Parathyroid adenoma (tissue), 2 donors: ENCODE measurements at regions not wholly inside any gene's neighbourhood (a gene's known extent, or its start where the extent isn't known, plus 50 kb on each side); places are given as distances from the start of the nearest gene placed in this dataset.

Source experiments
- H2AFZ ChIP-seq: fragments of 300-600 bp; sonication (generic); one replicate; pipeline ENCODE4 v1.7.0; 2017; ENCODE audit warnings: antibody characterized with exemption, mild to moderate bottlenecking
- H3K27ac ChIP-seq: fragments of 300-600 bp; sonication (generic); one replicate; pipeline ENCODE4 v1.7.0; 2017
- H3K27me3 ChIP-seq: fragments of 300-600 bp; sonication (generic); one replicate; pipeline ENCODE4 v1.7.0; 2017; ENCODE audit warnings: low read length; ENCODE audit not compliant: control insufficient read depth, insufficient read depth
- H3K36me3 ChIP-seq: fragments of 300-600 bp; sonication (generic); one replicate; pipeline ENCODE4 v1.7.0; 2017; ENCODE audit warnings: low read length; ENCODE audit not compliant: control insufficient read depth, insufficient read depth
- H3K4me1 ChIP-seq: fragments of 300-600 bp; sonication (generic); one replicate; pipeline ENCODE4 v1.7.0; 2017; ENCODE audit warnings: control low read depth
- H3K4me2 ChIP-seq: fragments of 300-600 bp; sonication (generic); one replicate; pipeline ENCODE4 v1.7.0; 2017; ENCODE audit warnings: low read length
- H3K4me3 ChIP-seq: fragments of 300-600 bp; sonication (generic); one replicate; pipeline ENCODE4 v1.7.0; 2017; ENCODE audit warnings: low read depth, low read length
- H3K79me2 ChIP-seq: fragments of 300-600 bp; sonication (generic); one replicate; pipeline ENCODE4 v1.7.0; 2017; ENCODE audit warnings: control low read depth
- H3K9ac ChIP-seq: fragments of 300-600 bp; sonication (generic); one replicate; pipeline ENCODE4 v1.7.0; 2017; ENCODE audit warnings: mild to moderate bottlenecking
- H3K9me3 ChIP-seq: fragments of 300-600 bp; sonication (generic); one replicate; pipeline ENCODE4 v1.7.0; 2017; ENCODE audit warnings: low read length; ENCODE audit not compliant: control insufficient read depth
- TF ChIP-seq, protein P1 (sequence below): fragments of 300-600 bp; sonication (generic); IDR thresholded peaks from one replicate; pipeline ENCODE4 v1.7.0; 2017; ENCODE audit warnings: antibody characterized with exemption, mild to moderate bottlenecking
- donor health status: primary hyperparathyroidism.

DNA sequence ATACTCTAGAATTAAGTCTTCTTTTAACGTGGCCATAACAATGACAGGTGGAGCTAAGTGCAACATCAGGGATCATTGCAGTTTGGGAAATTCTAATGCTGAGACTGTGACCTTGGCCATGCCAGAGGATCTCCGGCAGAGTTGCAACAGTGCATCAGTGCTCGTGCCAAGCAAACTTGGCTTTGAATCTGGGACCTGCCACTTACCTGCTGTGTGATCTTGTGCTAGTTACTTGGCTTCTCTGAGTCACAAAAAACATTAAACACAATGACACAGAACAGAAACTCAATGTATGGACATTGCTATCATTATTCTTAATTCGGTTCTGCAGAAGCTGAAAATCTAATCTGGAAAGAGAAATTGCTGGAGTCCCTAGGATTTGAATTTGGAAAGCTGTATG is 435.5 kb upstream of the CCL2 start:
- no peaks in the 10 kb centered on the region for H3K9me3 ChIP-seq
- H3K27ac ChIP-seq: no peak overlapping the region
- no peaks in the 10 kb centered on the region for H3K27me3 ChIP-seq
- H3K4me2 ChIP-seq: no peak overlapping the region
- H3K36me3 ChIP-seq: no peaks in the 10 kb centered on the region
- H3K9ac ChIP-seq: no peak overlapping the region
- H3K4me3 ChIP-seq: no peak overlapping the region
- H3K4me1 ChIP-seq: no peaks in the 10 kb centered on the region
- H3K79me2 ChIP-seq: no peaks in the 10 kb centered on the region
- TF ChIP-seq, protein P1, sequence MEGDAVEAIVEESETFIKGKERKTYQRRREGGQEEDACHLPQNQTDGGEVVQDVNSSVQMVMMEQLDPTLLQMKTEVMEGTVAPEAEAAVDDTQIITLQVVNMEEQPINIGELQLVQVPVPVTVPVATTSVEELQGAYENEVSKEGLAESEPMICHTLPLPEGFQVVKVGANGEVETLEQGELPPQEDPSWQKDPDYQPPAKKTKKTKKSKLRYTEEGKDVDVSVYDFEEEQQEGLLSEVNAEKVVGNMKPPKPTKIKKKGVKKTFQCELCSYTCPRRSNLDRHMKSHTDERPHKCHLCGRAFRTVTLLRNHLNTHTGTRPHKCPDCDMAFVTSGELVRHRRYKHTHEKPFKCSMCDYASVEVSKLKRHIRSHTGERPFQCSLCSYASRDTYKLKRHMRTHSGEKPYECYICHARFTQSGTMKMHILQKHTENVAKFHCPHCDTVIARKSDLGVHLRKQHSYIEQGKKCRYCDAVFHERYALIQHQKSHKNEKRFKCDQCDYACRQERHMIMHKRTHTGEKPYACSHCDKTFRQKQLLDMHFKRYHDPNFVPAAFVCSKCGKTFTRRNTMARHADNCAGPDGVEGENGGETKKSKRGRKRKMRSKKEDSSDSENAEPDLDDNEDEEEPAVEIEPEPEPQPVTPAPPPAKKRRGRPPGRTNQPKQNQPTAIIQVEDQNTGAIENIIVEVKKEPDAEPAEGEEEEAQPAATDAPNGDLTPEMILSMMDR: no peak
- H2AFZ ChIP-seq: no peak overlapping the region

DNA sequence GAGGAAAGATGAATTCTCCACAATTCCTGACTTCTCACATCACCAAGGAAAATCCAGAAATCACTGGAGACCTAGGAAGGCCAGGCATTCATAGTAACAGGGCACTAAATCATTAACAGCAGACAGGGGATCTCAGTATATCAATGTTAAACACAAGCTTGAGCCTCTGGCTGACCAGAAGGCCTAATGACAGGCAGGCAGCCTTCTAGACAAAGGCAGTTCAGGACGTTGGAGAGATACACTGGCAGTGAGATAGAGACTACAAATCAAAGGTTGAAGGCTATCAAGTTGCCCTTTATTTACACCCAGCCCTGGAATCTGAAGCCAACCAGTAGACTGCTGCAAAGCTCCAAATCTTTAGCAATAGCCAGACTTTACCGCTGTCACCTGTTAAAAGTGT is 422.8 kb upstream of the CCL2 start:
- H3K9me3 ChIP-seq: no peaks in the 10 kb centered on the region
- no peaks in the 10 kb centered on the region for H3K36me3 ChIP-seq
- H3K9ac ChIP-seq: no peak overlapping the region
- no peaks in the 10 kb centered on the region for H3K27me3 ChIP-seq
- TF ChIP-seq, protein P1: no peak
- H3K4me2 ChIP-seq: no peak overlapping the region
- no peaks in the 10 kb centered on the region for H3K79me2 ChIP-seq
- no peak overlapping the region for H2AFZ ChIP-seq
- H3K4me3 ChIP-seq: no peak overlapping the region
- H3K27ac ChIP-seq: no peak overlapping the region
- no peaks in the 10 kb centered on the region for H3K4me1 ChIP-seq

DNA sequence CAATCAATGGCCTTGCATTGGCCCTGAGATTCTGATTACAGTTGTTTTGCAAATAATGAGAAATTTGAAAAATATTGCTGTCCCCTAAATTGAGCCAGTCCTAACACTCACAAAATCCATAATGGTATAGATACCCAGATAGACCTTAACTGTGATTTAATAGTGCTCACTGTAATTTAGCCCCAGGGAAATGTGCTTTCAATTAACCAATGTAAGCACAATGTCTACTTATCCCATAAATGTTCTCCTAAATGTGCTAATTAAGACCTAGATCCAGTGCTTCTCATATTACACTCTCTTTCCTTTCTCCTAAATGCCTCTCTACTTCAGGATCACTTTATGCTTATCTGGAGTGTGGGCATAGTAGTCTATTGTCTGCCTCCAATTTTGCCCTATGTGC is 417.8 kb upstream of the CCL2 start:
- no peak overlapping the region for H3K4me2 ChIP-seq
- H3K27me3 ChIP-seq: no peaks in the 10 kb centered on the region
- H3K27ac ChIP-seq: no peak overlapping the region
- H3K79me2 ChIP-seq: no peaks in the 10 kb centered on the region
- H3K4me3 ChIP-seq: no peak overlapping the region
- H3K4me1 ChIP-seq: no peaks in the 10 kb centered on the region
- H3K9me3 ChIP-seq: no peaks in the 10 kb centered on the region
- H2AFZ ChIP-seq: no peak overlapping the region
- H3K9ac ChIP-seq: no peak overlapping the region
- H3K36me3 ChIP-seq: no peaks in the 10 kb centered on the region
- TF ChIP-seq, protein P1: no peak

DNA sequence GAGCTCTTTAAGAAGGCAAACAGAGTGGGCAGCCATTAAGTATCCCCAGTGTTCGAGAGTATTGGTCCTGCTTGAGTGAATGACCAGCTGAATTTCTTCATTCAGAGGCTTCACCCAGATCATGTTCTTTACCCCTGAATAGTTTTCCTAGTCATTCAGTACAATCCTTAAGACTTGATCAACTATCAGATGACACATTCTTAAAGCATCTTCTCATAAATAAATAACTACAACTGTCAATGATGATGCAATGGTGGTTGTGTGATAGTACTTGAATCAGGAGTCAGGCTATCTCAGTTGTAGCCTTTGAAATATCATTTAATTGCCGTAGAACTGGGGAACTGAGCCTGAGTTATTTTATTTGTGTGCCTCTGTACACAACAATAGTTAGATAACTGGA is 416.8 kb upstream of the CCL2 start:
- Histone ChIP-seq H3K4me3 (no peak overlapping the region), H3K9ac (no peak overlapping the region), H3K27ac (no peak overlapping the region), H3K27me3 (no peaks in the 10 kb centered on the region), H3K9me3 (no peaks in the 10 kb centered on the region), H3K4me1 (no peaks in the 10 kb centered on the region), H3K36me3 (no peaks in the 10 kb centered on the region), H3K79me2 (no peaks in the 10 kb centered on the region), H2AFZ (no peak overlapping the region), H3K4me2 (no peak overlapping the region)
- TF ChIP-seq, protein P1: no peak

DNA sequence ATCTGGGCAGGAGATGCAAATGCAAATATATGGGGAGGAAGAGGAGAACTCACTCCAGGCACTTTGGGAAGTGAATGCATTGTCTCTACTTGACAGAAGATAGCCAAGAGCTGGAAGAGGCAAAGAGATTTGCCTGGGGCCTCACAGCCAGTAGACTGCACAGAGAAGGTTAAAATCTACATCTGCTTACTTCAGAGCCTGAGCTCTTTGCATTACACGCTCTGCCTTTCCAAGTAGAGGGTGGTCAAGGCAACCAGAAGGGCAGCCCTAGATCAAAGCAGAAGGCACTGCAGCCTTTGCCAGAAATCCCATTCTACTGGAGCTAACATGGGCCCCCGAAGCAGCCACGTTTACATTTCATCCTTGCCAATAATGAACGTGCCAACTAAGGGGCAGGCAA is 407.2 kb upstream of the CCL2 start:
- Histone ChIP-seq H3K4me2 (no peak overlapping the region), H3K4me1 (peaks cover 16% of the 10 kb centered on the region), H3K9ac (no peak overlapping the region), H3K79me2 (no peaks in the 10 kb centered on the region), H3K9me3 (no peaks in the 10 kb centered on the region), H2AFZ (no peak overlapping the region), H3K27ac (no peak overlapping the region), H3K4me3 (no peak overlapping the region), H3K36me3 (no peaks in the 10 kb centered on the region), H3K27me3 (no peaks in the 10 kb centered on the region)
- TF ChIP-seq, protein P1: no peak
